Amniotic stem cell (primary cell): ENCODE measurements at regions not wholly inside any gene's neighbourhood (a gene's known extent, or its start where the extent isn't known, plus 50 kb on each side); places are given as distances from the start of the nearest gene placed in this dataset.

Experiments
- DNase-seq: peaks from one replicate; lab custom pipeline; 2025; lab: John Stamatoyannopoulos, UW

- no peak for DNase-seq
Observed at GRCh38 chr11:10641912-10642697, 51.5 kb downstream of the IRAG1 start.

- no peak for DNase-seq
Observed at GRCh38 chr11:10641177-10641911, 52.2 kb downstream of the IRAG1 start.

GRCh38 chr11:10640308-10640707 is 53.2 kb downstream of the IRAG1 start:
- no peak for DNase-seq

GRCh38 chr11:10639350-10639749 is 54.2 kb downstream of the IRAG1 start:
- DNase-seq: no peak

- peak; percentile 37 for DNase-seq
Observed at GRCh38 chr11:10638316-10638925, 55.1 kb downstream of the IRAG1 start.

GRCh38 chr11:10637731-10638151 is 55.8 kb downstream of the IRAG1 start:
- DNase-seq: no peak

- DNase-seq: no peak
Observed at GRCh38 chr11:10634407-10634806, 59.1 kb downstream of the IRAG1 start.

- DNase-seq: no peak
Observed at GRCh38 chr11:10633261-10633660, 60.3 kb downstream of the IRAG1 start.

- no peak for DNase-seq
Observed at GRCh38 chr11:10632483-10632882, 61.1 kb downstream of the IRAG1 start.

- DNase-seq: no peak
Observed at GRCh38 chr11:10631761-10632160, 61.8 kb downstream of the IRAG1 start.

GRCh38 chr11:10629411-10630002 is 61.0 kb upstream of the LYVE1 start:
- DNase-seq: no peak

- no peak for DNase-seq
Observed at GRCh38 chr11:10628508-10629236, 60.2 kb upstream of the LYVE1 start.

- DNase-seq: no peak
Observed at GRCh38 chr11:10627816-10628215, 59.4 kb upstream of the LYVE1 start.

- DNase-seq: no peak
Observed at GRCh38 chr11:10627291-10627690, 58.8 kb upstream of the LYVE1 start.

GRCh38 chr11:10625982-10626311 is 57.5 kb upstream of the LYVE1 start:
- no peak for DNase-seq

GRCh38 chr11:10625281-10625981 is 57.0 kb upstream of the LYVE1 start:
- DNase-seq: no peak

- DNase-seq: no peak
Observed at GRCh38 chr11:10623797-10624761, 55.6 kb upstream of the LYVE1 start.

GRCh38 chr11:10622957-10623791 is 54.7 kb upstream of the LYVE1 start:
- DNase-seq: no peak

GRCh38 chr11:10622108-10622507 is 53.6 kb upstream of the LYVE1 start:
- no peak for DNase-seq
